Sciatic nerve (tissue), 2 donors: ENCODE measurements at regions not wholly inside any gene's neighbourhood (a gene's known extent, or its start where the extent isn't known, plus 50 kb on each side); places are given as distances from the start of the nearest gene placed in this dataset.
A peak's percentile ranks its signal among the peaks of the same experiment; 100 is the strongest.
"Not testable (repeated sequence)": the region's sequence is repeated elsewhere in the genome, so short reads cannot be mapped to it uniquely, and the experiment has no call there.

Experiments
- ATAC-seq: fragments of 200-7000 bp; cut with Tn5 transposase; one replicate; pipeline ENCODE4 v1.9.1; 2020; ENCODE audit warnings: mild to moderate bottlenecking, moderate library complexity
- DNase-seq: peaks from one replicate; pipeline ENCODE4 v3.0.0-alpha.2; 2020; ENCODE audit warnings: low spot score
- intact Hi-C: fragments of 100-400 bp; cut with DNase I; formaldehyde crosslinking; loops from one replicate; pipeline ENCODE4 v1.14.2; 2022
- donor health status: DM: no; HTN: no; CAD: no.
- donor health status: DM: no; HTN: no; CAD: no.

GRCh38 chr9:129310666-129311350 lies 132.7 kb upstream of the IER5L start:
- ATAC-seq (no peak), DNase-seq (peak; percentile 5)
- intact Hi-C loops: loop anchor here (10.0 kb wide), 1 partner anchor 116 kb away; no protein-coding TSS in a partner anchor

- DNase-seq: peak; percentile 32
- intact Hi-C loops: loop anchor here (10.0 kb wide), 1 partner anchor 115 kb away; no protein-coding TSS in a partner anchor
- no peak for ATAC-seq
Observed at GRCh38 chr9:129309906-129310305, 131.8 kb upstream of the IER5L start.

- no peak for ATAC-seq
- intact Hi-C loops: no loop called here
- peak; percentile 25 for DNase-seq
Observed at GRCh38 chr9:129309041-129309430, 131.0 kb upstream of the IER5L start.

GRCh38 chr9:129307227-129307970 lies 129.3 kb upstream of the IER5L start:
- ATAC-seq (no peak), DNase-seq (peak; percentile 32)
- intact Hi-C loops: no loop called here

GRCh38 chr9:129306318-129306973 lies 128.4 kb upstream of the IER5L start:
- peak; percentile 39 for DNase-seq
- intact Hi-C loops: no loop called here
- ATAC-seq: no peak

- peak; percentile 31 for DNase-seq
- intact Hi-C loops: no loop called here
- ATAC-seq: no peak
Observed at GRCh38 chr9:129305246-129305645, 127.2 kb upstream of the IER5L start.

GRCh38 chr9:129301941-129302340 lies 123.9 kb upstream of the IER5L start:
- intact Hi-C loops: no loop called here
- no peak for ATAC-seq
- DNase-seq: no peak

GRCh38 chr9:129296195-129296594 lies 118.1 kb upstream of the IER5L start:
- DNase-seq, intact Hi-C loops, ATAC-seq: not testable (repeated sequence)

GRCh38 chr9:129291041-129291501 lies 113.0 kb upstream of the IER5L start:
- no peak for ATAC-seq

GRCh38 chr9:129290606-129291005 lies 112.5 kb upstream of the IER5L start:
- intact Hi-C loops: no loop called here
- DNase-seq (peak; percentile 41), ATAC-seq (no peak)

More at GRCh38 chr9:129291041-129291501, 113.0 kb upstream of the IER5L start:
- intact Hi-C loops: no loop called here
- DNase-seq: peak; percentile 50

- peak; percentile 27 for DNase-seq
- ATAC-seq: no peak
- intact Hi-C loops: no loop called here
Observed at GRCh38 chr9:129289883-129290282, 111.8 kb upstream of the IER5L start.

GRCh38 chr9:129289131-129289731 lies 111.2 kb upstream of the IER5L start:
- ATAC-seq (no peak), DNase-seq (peak; percentile 47)
- intact Hi-C loops: no loop called here

- DNase-seq (peak; percentile 50), ATAC-seq (no peak)
- intact Hi-C loops: no loop called here
Observed at GRCh38 chr9:129287619-129288305, 109.7 kb upstream of the IER5L start.

- intact Hi-C loops: no loop called here
- DNase-seq (peak; percentile 48), ATAC-seq (no peak)
Observed at GRCh38 chr9:129285979-129286772, 108.1 kb upstream of the IER5L start.

- DNase-seq (peak; percentile 32), ATAC-seq (no peak)
- intact Hi-C loops: no loop called here
Observed at GRCh38 chr9:129285382-129285781, 107.3 kb upstream of the IER5L start.

- intact Hi-C loops: no loop called here
- DNase-seq (peak; percentile 41), ATAC-seq (no peak)
Observed at GRCh38 chr9:129284607-129285291, 106.7 kb upstream of the IER5L start.
